ENCODE measurements at regions not wholly inside any gene's neighbourhood (a gene's known extent, or its start where the extent isn't known, plus 50 kb on each side); places are given as distances from the start of the nearest gene placed in this dataset.

DNA sequence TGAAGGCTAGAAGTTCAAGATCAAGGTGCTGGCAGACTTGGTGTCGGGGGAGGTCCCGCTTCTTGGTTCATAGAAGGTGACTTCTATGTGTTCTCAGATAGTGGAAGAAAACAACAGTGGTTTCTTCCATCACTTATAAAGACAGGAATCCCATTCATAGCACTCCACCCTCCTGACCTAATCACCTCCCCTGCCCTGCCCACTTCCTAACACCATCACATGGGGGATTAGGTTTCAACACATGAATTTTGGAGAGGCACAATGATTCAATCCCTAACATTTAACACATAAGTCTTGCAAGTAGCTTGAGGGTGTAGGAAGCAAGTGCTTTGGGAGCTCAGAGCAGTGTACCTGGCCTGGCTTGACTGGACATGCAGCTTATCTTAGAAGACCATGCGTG, 142.8 kb upstream of the TSHZ3 start:
- Histone ChIP-seq H3K4me3 (ENCODE audit: low read length in 3 of 3) (no peak overlapping the region), H3K9me3 (ENCODE audit: control insufficient read depth in 2 of 3, insufficient read depth in 1 of 3, low read length in 3 of 3) (no peaks in the 10 kb centered on the region), H3K36me3 (ENCODE audit: control insufficient read depth in 2 of 3, insufficient read depth in 3 of 3, low read length in 3 of 3) (no peaks in the 10 kb centered on the region), H3K27ac (ENCODE audit: low read depth in 2 of 2, low read length in 2 of 2) (no peak overlapping the region), H3K27me3 (ENCODE audit: control insufficient read depth, insufficient read depth, low read length) (no peaks in the 10 kb centered on the region), H3K4me1 (ENCODE audit: control insufficient read depth in 2 of 3, insufficient read depth in 2 of 3, low read depth in 1 of 3, low read length in 3 of 3) (no peaks in the 10 kb centered on the region), H3K9ac (ENCODE audit: low read length in 3 of 3) (no peak overlapping the region)
- FAIRE-seq, result no peak
- TF ChIP-seq CTCF (IDR thresholded peaks at IDR 0.05; ENCODE audit: borderline replicate concordance, extremely low read depth, insufficient read depth), result no peak
- no peak for DNase-seq
- intact Hi-C loops (cut with DNase I), result no loop called here

DNA sequence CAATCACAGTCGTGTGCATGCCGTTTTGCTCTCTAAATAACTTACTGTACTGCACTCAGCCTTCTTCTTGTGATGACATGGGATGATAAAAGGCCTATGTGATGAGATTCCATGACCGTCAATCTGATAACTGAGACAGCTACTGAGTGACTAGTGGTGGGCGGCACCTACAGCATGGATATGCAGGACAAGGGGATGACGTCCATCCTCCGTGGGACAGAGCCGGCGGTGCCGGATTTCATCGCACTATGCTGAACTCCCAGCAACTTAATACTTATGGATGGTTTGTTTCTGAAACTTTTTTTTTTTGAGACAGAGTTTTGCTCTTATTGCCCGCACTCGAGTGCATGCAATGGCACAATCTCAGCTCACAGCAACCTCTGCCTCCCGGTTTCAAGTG, 146.8 kb upstream of the TSHZ3 start:
- FAIRE-seq, result no peak
- intact Hi-C loops (cut with DNase I), result no loop called here

DNA sequence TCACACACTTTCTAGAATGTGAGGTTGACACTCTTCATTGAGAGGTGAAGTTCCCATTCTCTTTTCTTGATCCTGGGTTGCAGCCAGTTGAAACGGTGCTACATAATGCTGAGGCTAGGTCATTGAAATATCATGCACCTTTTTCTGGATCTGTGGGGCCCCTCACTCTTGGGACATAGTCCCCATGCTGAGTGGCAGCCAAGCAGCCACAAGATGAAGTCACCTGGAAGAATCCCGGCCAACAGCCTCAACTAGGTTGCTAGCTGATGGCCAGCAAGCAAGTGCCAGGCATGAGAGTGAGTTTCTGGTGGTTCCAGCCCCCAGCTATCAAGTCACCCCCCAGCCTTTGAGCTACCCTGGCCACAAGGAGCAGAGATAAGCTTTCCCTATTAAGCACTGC, 148.5 kb upstream of the TSHZ3 start:
- no peak for FAIRE-seq
- Histone ChIP-seq H3K27ac (ENCODE audit: low read depth in 2 of 2, low read length in 2 of 2) (no peak overlapping the region), H3K27me3 (ENCODE audit: control insufficient read depth, insufficient read depth, low read length) (no peaks in the 10 kb centered on the region), H3K9me3 (ENCODE audit: control insufficient read depth in 2 of 3, insufficient read depth in 1 of 3, low read length in 3 of 3) (no peaks in the 10 kb centered on the region), H3K4me1 (ENCODE audit: control insufficient read depth in 2 of 3, insufficient read depth in 2 of 3, low read depth in 1 of 3, low read length in 3 of 3) (no peaks in the 10 kb centered on the region), H3K9ac (ENCODE audit: low read length in 3 of 3) (no peak overlapping the region), H3K36me3 (ENCODE audit: control insufficient read depth in 2 of 3, insufficient read depth in 3 of 3, low read length in 3 of 3) (no peaks in the 10 kb centered on the region), H3K4me3 (ENCODE audit: low read length in 3 of 3) (no peak overlapping the region)
- no peak for TF ChIP-seq CTCF (IDR thresholded peaks at IDR 0.05; ENCODE audit: borderline replicate concordance, extremely low read depth, insufficient read depth)
- intact Hi-C loops (cut with DNase I), result no loop called here
- DNase-seq, result no peak

More for the DNA sequence above, 146.8 kb upstream of the TSHZ3 start:
- H3K4me1 ChIP-seq (ENCODE audit: control insufficient read depth in 2 of 3, insufficient read depth in 2 of 3, low read depth in 1 of 3, low read length in 3 of 3), result no peaks in the 10 kb centered on the region
- DNase-seq, result peak in 3 of 5 donors; percentile 31 to 38 (median 37)
- TF ChIP-seq CTCF (IDR thresholded peaks at IDR 0.05; ENCODE audit: borderline replicate concordance, extremely low read depth, insufficient read depth), result no peak
- H3K9ac ChIP-seq (ENCODE audit: low read length in 3 of 3), result no peak overlapping the region
- H3K27me3 ChIP-seq (ENCODE audit: control insufficient read depth, insufficient read depth, low read length), result no peaks in the 10 kb centered on the region
- H3K4me3 ChIP-seq (ENCODE audit: low read length in 3 of 3), result no peak overlapping the region
- no peaks in the 10 kb centered on the region for H3K9me3 ChIP-seq (ENCODE audit: control insufficient read depth in 2 of 3, insufficient read depth in 1 of 3, low read length in 3 of 3)
- H3K27ac ChIP-seq (ENCODE audit: low read depth in 2 of 2, low read length in 2 of 2), result no peak overlapping the region
- no peaks in the 10 kb centered on the region for H3K36me3 ChIP-seq (ENCODE audit: control insufficient read depth in 2 of 3, insufficient read depth in 3 of 3, low read length in 3 of 3)

DNA sequence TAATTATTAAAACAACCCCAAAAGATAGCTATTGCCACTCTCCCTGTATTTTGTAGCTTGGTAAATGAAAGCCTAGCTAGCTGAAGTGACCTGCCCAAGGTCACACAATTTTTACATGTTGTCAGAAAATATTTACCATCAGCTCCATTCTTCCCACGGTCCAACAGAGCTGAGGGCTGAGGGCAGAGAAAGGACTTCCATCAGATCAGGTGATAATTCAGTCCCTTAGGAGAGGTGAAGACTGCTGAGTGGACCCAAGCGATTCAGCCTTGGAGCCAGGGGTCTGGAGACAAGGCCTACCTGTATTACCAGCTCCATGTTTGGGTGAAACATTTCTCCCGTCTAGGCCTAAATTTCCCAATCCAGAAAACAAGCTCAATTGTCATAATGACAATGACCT, 149.5 kb upstream of the TSHZ3 start:
- DNase-seq, result no peak
- no peak overlapping the region for H3K4me3 ChIP-seq (ENCODE audit: low read length in 3 of 3)
- intact Hi-C loops (cut with DNase I), result no loop called here
- TF ChIP-seq CTCF (IDR thresholded peaks at IDR 0.05; ENCODE audit: borderline replicate concordance, extremely low read depth, insufficient read depth), result no peak
- no peaks in the 10 kb centered on the region for H3K9me3 ChIP-seq (ENCODE audit: control insufficient read depth in 2 of 3, insufficient read depth in 1 of 3, low read length in 3 of 3)
- no peak for FAIRE-seq
- H3K9ac ChIP-seq (ENCODE audit: low read length in 3 of 3), result no peak overlapping the region
- H3K27me3 ChIP-seq (ENCODE audit: control insufficient read depth, insufficient read depth, low read length), result no peaks in the 10 kb centered on the region
- H3K36me3 ChIP-seq (ENCODE audit: control insufficient read depth in 2 of 3, insufficient read depth in 3 of 3, low read length in 3 of 3), result no peaks in the 10 kb centered on the region
- no peaks in the 10 kb centered on the region for H3K4me1 ChIP-seq (ENCODE audit: control insufficient read depth in 2 of 3, insufficient read depth in 2 of 3, low read depth in 1 of 3, low read length in 3 of 3)
- H3K27ac ChIP-seq (ENCODE audit: low read depth in 2 of 2, low read length in 2 of 2), result no peak overlapping the region

Measured in kidney (tissue), 13 donors.